GDM1 (cell line): ENCODE measurements at regions not wholly inside any gene's neighbourhood (a gene's known extent, or its start where the extent isn't known, plus 50 kb on each side); places are given as distances from the start of the nearest gene placed in this dataset.
"Not testable (repeated sequence)": the region's sequence is repeated elsewhere in the genome, so short reads cannot be mapped to it uniquely, and the experiment has no call there.

Experiments
- DNase-seq: peaks from one replicate; lab custom pipeline; 2025; lab: John Stamatoyannopoulos, UW

DNA sequence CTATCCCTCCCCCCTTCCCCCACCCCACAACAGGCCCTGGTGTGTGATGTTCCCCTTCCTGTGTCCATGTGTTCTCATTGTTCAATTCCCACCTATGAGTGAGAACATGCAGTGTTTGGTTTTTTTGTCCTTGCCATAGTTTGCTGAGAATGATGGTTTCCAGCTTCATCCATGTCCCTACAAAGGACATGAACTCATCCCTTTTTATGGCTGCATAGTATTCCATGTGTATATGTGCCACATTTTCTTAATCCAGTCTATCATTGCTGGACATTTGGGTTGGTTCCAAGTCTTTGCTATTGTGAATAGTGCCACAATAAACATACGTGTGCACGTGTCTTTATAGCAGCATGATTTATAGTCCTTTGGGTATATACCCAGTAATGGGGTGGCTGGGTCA is 52.3 kb upstream of the MAN1A2 start:
- DNase-seq: not testable (repeated sequence)

DNA sequence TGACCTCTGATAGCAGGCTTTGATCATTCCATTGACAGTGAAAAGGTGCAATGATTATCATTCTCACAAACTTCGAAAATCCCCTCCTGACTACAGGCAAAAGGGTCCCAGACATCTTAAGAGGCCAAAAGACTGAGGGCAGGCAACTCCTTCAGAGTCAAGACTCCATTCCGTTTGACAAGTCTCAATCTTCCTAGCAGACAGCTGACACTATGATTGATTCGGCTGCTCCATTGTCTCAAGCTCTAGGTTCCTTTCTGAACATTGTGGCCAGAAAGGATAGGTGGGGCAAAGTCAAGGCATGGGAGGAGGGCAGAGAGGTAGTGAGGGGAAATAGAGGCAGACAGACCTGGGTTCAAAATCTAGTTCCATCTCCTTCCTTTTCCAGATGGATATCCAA is 53.7 kb upstream of the MAN1A2 start:
- DNase-seq: no peak

DNA sequence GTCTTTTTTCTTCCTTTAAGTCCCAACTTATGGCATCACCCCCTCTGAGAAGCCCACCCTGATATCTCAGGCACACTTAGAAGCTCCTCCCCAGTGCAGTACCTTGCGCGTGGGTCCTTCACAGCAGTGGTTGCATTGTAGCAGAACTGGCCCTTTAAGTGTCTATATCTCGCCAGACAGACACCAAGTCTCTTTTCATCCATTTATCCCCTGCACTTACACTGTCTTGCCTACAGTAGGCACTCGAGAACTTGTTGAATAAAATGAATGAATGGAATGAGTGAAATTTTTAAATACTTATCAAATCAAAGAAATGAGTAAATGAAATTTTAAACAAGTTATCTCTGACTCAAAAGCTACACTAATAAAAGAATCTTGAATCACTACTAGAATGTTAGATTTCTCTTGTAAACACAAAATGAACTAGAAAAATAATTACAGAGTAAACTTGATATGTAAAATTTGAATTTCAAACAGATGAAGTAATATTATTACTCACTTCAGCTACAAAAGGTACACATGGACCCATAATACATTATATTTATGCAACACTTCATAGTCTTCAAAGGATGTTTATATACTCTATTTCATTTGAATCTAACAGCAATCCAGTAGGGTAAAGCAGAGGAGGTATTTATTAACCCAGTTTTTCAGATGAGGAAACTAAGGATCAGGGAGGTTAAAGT is 54.7 kb upstream of the MAN1A2 start:
- DNase-seq: no peak

DNA sequence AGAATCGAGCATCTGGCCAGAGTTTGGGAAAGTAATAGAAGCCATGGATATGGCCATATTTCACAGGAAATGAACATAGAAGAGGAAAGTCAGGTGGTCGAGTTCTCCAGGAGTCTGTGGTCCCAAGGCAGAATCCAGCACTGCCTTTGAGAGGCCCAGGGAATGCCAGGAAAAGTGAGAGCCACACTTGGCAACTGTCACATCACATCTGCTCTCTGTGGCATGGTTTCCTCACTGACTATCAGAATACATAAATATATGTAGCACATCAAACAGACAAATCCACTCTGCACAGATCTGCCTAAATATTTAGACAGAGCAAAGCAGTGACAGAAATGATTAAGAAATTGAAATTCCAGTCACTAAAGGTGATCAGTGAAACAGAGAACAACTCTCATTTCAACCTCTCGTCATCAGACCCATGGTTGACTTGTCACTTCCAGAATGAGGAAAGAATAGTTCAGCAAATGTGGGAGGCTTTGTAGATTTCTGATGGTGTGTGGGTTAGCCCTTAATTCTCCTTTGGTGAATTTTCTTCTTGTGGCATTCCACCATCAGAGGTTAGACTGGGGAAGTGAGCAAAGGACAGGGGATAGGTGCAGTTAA is 58.8 kb upstream of the MAN1A2 start:
- no peak for DNase-seq

DNA sequence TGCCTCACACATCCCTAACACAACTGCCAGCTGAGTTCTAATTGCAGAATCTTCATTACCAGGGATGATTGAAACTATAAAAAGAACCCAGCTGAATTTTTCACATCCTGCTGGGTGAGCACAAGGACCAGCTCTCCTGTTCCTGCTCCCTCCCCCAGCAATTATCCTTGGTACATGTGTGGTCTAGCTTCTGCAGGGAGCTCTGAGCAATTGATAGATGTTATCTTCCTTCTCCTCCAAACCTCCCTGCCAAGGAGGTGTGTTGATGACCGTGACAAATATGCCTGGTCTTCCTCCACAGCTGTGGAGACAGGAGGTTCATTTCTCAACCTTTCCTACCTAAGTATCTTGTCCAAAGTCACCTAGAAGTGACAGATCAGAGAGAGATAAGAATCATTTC is 65.3 kb upstream of the MAN1A2 start:
- no peak for DNase-seq

DNA sequence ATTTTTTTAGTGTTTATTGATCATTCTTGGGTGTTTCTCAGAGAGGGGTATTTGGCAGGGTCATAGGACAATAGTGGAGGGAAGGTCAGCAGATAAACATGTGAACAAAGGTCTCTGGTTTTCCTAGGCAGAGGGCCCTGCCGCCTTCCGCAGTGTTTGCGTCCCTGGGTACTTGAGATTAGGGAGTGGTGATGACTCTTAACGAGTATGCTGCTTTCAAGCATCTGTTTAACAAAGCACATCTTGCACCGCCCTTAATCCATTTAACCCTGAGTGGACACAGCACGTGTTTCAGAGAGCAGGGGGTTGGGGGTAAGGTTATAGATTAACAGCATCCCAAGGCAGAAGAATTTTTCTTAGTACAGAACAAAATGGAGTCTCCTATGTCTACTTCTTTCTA is 67.1 kb upstream of the MAN1A2 start:
- not testable (repeated sequence) for DNase-seq

DNA sequence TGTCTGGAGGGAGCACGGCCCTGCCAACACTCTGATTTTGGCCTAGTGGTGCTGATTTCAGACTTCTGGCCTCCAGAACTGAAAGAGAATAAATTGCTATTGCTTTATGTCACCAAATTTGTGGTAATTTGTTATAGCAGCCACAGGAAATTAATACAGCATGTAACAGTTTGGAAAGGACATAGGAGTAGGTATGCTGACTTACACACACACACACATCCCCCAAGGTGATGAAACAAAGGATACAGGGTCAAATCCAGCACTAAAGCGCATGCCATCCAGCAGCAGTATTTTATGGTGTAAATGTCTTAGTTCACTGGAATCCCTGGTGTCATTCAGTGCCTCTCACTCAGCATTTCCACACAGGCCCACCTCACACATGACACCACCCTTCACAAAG is 72.2 kb upstream of the MAN1A2 start:
- no peak for DNase-seq

DNA sequence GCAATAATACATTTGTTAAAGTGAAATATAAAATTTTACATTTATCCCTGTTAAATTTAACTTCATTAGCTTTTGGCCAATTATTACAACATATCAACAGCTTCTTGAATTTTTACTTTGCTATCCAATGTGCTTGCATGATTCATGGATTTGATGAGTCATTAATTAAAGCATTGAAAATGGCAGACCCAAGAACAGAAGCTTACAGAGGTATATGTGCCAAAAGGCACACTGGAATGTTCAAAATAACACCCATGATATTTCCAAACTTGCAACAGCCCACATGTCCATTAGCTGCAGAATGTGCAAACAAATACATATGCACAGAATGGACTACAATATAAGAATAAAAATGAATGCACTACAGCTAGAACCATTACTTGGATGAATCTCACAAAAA is 76.4 kb upstream of the MAN1A2 start:
- no peak for DNase-seq

DNA sequence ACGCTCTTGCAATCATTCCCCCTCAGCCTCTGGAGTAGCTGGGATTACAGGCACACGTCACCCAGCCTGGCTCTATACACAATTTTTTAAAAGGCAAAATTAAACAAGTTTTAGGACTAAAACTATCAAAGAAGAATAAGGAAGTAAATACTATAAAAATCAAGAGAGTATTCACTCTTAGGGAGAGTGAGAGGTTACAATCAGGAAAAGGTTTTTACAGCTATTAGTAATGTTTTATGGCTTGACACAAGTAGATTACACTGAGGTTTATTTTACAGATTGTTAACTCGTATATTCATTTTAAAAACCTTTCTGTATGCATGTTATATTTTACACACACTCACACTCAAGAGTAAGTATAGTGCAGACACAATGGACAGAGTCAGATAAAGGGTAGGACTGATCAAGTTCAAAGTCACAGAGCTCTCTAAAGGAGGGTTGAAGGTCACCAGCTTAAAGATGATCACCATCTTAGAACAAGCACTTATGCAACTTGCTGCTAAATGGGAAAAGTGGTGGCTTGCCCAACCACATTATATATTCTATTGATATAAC is 77.9 kb upstream of the MAN1A2 start:
- no peak for DNase-seq

DNA sequence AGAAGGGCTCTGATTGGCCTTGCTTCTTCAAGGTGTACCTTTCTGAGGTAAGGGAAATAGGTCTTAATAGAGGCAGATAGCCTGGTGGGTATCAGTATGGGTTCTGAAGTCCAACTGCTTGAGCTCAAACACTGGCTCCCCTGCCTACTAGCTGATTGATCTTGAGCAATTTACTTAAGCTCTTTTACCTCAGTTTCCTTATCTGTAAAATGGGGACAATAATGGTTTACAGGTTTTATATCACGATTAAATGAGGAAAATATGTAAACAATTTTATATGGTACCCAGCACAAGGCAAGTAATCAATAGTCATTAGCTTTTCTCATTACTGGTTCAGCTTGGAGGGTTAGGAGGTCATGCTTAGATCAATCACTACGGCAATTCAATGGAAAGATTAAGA is 75.8 kb upstream of the VTCN1 start:
- no peak for DNase-seq

DNA sequence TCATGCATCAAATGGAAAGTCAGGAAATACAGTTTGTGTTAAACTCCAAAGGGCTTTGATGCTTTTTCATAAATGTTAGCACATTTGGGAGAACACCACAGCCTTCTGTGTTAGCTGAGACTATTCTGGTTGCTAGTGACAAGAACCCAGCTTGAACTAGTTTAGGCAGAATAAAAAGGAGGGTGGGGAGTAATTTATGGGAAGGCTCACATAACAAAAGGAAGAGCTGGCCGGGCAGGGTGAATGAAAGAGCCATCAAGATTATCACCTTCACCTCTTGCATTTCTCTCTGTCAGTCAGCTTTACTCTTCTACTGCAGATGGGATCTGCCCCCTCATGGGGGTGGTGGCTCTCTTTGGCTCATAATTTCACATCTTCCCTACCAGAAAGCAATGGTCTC is 75.4 kb upstream of the VTCN1 start:
- no peak for DNase-seq

DNA sequence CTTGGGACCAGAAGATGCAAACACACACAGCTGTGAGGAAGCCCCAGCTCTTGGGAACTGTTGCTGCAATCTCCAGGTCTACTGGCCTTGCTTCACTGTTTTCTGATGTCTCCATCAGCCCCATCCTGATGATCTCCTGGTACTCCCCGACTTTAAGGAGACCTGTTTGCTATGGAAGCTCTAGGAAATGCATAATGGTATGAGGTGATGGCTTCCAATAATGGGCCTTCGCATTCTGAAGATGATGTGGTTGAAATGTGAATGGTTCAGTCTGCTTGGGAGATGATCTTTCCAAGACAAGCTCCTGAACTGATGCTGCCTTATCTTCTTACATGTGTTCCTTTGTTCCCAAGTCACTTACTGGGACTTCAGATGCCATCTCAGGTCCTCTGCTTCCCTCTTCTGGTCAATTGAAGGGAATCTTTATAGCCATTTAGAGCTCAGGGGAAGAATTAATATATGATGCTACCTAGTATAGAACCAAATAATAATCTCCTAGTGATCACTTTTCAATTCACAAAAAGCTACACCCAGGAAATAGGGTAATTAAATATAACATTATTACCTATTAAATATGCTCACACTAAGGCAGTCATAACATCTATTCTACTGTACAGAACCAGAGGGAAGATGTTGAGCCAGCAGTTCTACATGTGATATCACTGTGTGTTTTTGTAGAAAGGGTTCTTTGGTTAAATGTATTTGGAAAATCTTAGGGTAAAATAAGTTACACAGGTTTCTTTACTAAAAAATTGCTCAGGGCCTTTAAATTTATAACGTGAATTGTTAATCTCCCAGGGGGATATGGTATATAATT is 73.9 kb upstream of the VTCN1 start:
- peak; percentile 13 for DNase-seq

DNA sequence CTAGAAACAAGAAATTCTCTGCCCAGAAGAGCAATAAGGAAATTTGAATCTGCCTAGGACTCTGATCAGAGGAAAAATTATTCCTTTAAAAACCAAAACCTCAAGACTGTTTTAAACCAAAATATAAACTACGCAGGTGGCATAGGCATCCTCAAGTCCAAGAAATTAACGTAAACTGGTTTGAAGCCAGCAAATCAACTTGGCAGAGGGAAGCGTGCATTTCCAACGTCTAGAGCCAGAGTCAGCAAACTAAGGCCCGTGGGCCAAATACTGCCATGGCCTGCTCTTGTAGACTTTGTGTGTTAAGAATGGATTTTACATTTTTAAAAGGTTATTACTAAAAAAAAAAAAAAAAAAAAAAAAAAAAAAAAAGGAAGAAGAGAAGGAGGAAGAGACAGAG is 67.8 kb upstream of the VTCN1 start:
- no peak for DNase-seq

DNA sequence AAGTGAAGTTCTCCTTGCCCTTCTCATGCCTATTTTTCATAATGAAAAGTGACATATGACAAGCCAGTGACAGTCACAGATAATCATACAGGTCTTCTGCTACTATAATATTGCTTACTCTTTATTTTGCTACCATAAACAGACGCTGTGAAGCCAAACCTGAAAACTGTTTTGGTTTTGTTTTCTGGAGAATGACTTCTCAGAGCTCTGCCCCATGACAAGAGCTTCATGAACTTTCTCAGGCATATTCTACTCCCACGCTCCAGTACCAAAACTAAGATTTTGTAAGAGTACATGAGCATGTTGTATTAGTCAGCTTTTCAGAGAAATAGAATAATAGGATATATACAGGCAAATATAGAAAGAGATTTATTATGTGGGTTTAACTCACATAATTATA is 64.3 kb upstream of the VTCN1 start:
- no peak for DNase-seq

DNA sequence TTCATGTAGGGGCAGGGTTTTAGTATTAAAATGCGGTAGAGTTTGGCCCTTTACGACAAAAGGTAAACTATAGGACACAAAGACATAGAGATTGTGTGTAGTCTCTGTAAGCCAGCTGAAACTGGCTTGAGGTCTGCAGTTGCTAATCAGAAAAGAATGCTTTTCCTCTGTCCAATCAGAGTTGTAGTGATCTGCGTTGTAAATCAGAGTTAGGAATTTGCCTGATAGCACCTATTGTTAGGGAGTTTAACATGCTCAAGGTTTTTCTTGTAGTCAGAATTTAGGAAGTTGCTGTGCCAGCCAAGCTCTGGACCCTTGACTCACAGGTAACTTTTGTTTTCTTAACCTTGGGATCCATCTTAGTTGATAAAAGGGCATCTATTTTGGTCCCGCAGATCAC is 61.2 kb upstream of the VTCN1 start:
- DNase-seq: no peak

DNA sequence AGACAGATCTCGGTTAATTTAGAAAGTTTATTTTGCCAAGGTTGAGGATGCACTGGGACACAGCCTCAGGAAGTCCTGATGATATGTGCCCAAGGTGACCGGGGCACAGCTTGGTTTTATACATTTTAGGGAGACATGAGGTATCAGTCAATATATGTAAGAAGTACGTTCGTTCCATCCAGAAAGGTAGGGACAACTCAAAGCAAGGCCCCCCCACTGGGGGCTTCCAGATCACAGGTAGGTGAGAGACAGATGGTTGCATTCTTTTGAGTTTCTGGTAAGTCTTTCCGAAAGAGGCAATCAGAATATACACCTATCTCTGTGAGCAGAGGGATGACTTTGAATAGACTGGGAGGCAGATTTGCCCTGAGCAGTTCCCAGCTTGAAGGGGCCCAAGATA is 60.4 kb upstream of the VTCN1 start:
- no peak for DNase-seq

DNA sequence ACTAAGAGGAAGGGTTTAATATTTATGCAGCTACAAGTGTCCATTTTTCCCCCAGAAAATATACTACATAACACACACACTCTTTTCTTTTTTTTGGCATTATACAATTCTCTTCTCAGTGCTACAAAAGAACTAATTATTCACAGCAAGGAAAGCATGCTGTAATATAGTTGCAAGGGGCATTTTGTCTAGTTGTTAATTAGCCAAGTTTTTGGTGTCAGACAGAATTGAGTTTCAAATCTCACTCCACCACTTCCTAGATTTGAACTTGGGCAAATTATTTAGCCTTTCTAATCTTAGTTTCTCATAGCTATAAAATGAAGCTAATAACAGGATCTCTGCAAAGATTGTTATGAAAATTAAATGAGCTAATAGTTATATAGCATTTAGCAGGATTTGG is 60.0 kb upstream of the VTCN1 start:
- no peak for DNase-seq

DNA sequence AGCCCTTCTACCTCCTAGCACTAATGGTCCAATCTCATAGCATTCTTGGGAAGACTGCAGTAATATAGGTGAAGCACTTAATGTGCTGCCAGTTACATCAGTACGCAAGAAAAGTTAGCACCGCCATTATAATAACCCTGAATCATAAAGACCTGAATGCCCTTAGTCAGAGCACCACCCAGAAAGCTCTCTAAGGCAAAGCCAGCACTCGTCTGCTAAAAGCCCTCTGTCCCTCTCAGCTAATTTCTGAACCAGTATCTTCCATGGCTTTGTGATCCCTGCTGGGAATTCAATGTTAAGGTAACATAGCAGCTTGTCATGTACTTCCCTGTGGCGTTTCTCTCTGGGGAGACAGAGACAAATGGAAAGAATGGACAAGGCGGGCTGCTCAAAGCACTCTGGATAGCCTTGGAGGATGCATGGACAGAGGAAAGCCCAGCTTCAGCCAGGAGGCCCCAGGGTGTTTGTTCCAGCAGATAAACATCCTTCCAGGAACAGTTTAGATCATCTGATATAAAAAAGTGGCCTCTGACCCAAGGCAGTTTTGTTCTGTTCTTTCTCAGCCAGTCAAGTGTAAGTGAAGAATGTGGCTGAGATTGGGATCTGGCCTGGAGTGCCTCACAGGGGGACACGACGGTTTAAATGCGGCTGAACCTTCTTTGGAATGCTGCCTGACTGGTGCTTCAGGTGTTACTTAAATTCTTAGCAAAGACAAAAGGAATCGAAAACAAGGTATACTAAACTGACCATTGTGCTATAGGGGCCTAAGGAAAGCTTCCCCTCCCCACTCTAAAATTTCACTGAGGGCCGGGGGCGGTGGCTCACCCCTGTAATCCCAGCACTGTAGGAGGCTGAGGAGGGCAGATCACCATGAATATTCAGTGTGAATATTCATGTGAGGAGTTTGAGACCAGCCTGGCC is 58.1 kb upstream of the VTCN1 start:
- DNase-seq: no peak

DNA sequence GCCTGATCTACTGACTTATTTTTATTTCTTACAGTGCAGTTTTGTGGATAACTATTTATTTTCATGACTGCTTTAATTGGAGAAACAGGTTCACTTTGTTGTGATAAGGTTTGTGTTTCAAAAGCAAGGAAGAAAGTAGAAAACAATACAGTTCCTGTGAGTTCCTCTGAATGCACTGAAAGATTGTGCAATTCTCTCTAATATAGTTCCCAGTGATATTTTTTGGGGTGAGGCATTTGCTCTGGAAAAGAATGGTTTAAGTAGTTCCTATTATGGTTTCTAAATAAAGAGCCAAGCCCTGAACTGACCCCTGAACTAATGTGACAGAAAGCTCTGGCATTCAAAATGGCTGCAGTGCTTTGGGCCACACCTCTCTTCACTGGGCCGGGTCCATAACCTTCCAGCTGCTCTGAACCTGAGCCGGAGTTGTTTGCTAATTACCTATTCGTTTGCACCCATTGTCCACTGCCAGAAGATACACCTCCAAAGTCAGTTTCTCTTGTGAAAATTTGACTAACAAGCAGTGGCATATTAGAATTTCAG is 56.6 kb upstream of the VTCN1 start:
- DNase-seq: no peak

DNA sequence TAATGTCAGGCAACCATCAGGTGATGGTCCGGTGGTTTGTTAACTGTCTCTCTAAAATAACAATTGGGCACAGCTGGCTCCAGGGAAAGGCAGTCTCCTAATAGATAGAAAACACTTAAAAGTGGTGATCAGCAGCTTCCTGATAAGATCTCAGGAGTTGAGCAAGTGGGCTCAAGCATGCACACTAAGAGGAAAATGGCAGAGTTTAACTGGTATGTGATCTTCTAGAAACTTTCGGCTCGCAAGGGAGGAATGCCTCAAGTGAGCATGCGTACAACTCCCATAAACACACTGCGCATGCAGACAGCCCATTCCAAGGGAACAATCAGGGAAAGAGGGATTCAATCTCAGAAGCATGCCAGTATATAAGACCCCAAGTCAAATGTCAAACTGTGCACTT is 52.2 kb upstream of the VTCN1 start:
- DNase-seq: no peak

DNA sequence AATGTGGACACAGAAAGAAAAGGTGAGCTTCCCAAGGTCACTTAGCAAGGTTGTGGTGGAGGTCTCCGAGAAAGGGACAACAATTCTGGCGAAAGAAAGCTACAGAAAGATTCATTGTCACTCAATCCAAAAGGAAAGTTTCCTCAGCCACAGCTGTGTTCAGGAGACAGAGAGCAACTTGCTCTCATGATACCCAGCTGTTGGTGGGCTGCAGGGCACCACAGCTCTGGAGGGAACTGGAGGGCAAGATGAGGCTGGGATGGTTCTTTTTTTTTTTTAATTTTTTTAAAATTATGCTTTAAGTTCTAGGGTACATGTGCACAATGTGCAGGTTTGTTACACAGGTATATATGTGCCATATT is 50.7 kb upstream of the VTCN1 start:
- no peak for DNase-seq
